ENCODE measurements at regions not wholly inside any gene's neighbourhood (a gene's known extent, or its start where the extent isn't known, plus 50 kb on each side); places are given as distances from the start of the nearest gene placed in this dataset.

GRCh38 chr9:115378241-115378640 is 260.3 kb upstream of the TNC start:
- no peaks in the 10 kb centered on the region for H3K27me3 ChIP-seq (replicated peaks; ENCODE audit: insufficient read depth)
- peaks cover 6% of the 10 kb centered on the region for H3K9me3 ChIP-seq
- H3K27ac ChIP-seq = no peak overlapping the region
- H3K4me3 ChIP-seq = no peak overlapping the region
- no peak for DNase-seq (ENCODE audit: low spot score)
- no peak for TF ChIP-seq CTCF (IDR thresholded peaks at IDR 0.05)
- H3K36me3 ChIP-seq = no peaks in the 10 kb centered on the region
- H3K4me1 ChIP-seq (ENCODE audit: control insufficient read depth in 1 of 2, low read depth in 2 of 2) = no peaks in the 10 kb centered on the region
- no peak for ATAC-seq (ENCODE audit: insufficient number of reproducible peaks, low FRiP score, low read depth)

- Histone ChIP-seq H3K4me1 (ENCODE audit: control insufficient read depth in 1 of 2, low read depth in 2 of 2) (no peaks in the 10 kb centered on the region), H3K36me3 (no peaks in the 10 kb centered on the region), H3K9me3 (peaks cover 6% of the 10 kb centered on the region), H3K27me3 (replicated peaks; ENCODE audit: insufficient read depth) (no peaks in the 10 kb centered on the region), H3K27ac (no peak overlapping the region), H3K4me3 (no peak overlapping the region)
- no peak for TF ChIP-seq CTCF (IDR thresholded peaks at IDR 0.05)
- DNase-seq (ENCODE audit: low spot score) (no peak), ATAC-seq (ENCODE audit: insufficient number of reproducible peaks, low FRiP score, low read depth) (no peak)
Measured at GRCh38 chr9:115378758-115379157, 260.8 kb upstream of the TNC start.

- H3K27ac ChIP-seq = no peak overlapping the region
- no peak overlapping the region for H3K4me3 ChIP-seq
- no peaks in the 10 kb centered on the region for H3K27me3 ChIP-seq (replicated peaks; ENCODE audit: insufficient read depth)
- TF ChIP-seq CTCF (IDR thresholded peaks at IDR 0.05) = no peak
- no peaks in the 10 kb centered on the region for H3K36me3 ChIP-seq
- H3K9me3 ChIP-seq = peaks cover 6% of the 10 kb centered on the region
- ATAC-seq (ENCODE audit: insufficient number of reproducible peaks, low FRiP score, low read depth) = no peak
- H3K4me1 ChIP-seq (ENCODE audit: control insufficient read depth in 1 of 2, low read depth in 2 of 2) = no peaks in the 10 kb centered on the region
- DNase-seq (ENCODE audit: low spot score) = no peak
Measured at GRCh38 chr9:115379719-115380118, 261.8 kb upstream of the TNC start.

- no peaks in the 10 kb centered on the region for H3K36me3 ChIP-seq
- H3K9me3 ChIP-seq = peaks cover 6% of the 10 kb centered on the region
- DNase-seq (ENCODE audit: low spot score) = no peak
- no peak for TF ChIP-seq CTCF (IDR thresholded peaks at IDR 0.05)
- no peaks in the 10 kb centered on the region for H3K27me3 ChIP-seq (replicated peaks; ENCODE audit: insufficient read depth)
- ATAC-seq (ENCODE audit: insufficient number of reproducible peaks, low FRiP score, low read depth) = no peak
- peaks cover 5 to 9% of the 10 kb centered on the region in 2 donors for H3K4me1 ChIP-seq (ENCODE audit: control insufficient read depth in 1 of 2, low read depth in 2 of 2)
- no peak overlapping the region for H3K4me3 ChIP-seq
- no peak overlapping the region for H3K27ac ChIP-seq
Measured at GRCh38 chr9:115382865-115383264, 264.9 kb upstream of the TNC start.

- Histone ChIP-seq H3K27me3 (replicated peaks; ENCODE audit: insufficient read depth) (no peaks in the 10 kb centered on the region), H3K4me1 (ENCODE audit: control insufficient read depth in 1 of 2, low read depth in 2 of 2) (peaks cover 5 to 10% of the 10 kb centered on the region in 2 donors), H3K9me3 (peaks cover 6% of the 10 kb centered on the region), H3K4me3 (no peak overlapping the region), H3K27ac (no peak overlapping the region), H3K36me3 (no peaks in the 10 kb centered on the region)
- DNase-seq (ENCODE audit: low spot score) (no peak), ATAC-seq (ENCODE audit: insufficient number of reproducible peaks, low FRiP score, low read depth) (no peak)
- no peak for TF ChIP-seq CTCF (IDR thresholded peaks at IDR 0.05)
Measured at GRCh38 chr9:115385383-115386122, 267.6 kb upstream of the TNC start.

Data from thoracic aorta (tissue), 2 donors.